ENCODE measurements at regions not wholly inside any gene's neighbourhood (a gene's known extent, or its start where the extent isn't known, plus 50 kb on each side); places are given as distances from the start of the nearest gene placed in this dataset.

GRCh38 chr10:118203461-118203860 lies 138.7 kb downstream of the FAM204A start (continued):
- TF ChIP-seq RCOR1 (IDR thresholded peaks at IDR 0.05; ENCODE audit: low read length) (no peak), SMC3 (IDR thresholded peaks at IDR 0.05; ENCODE audit: low read depth, low read length) (no peak)

GRCh38 chr10:118195729-118196128 lies 146.4 kb downstream of the FAM204A start:
- Histone ChIP-seq H3K9me3 (no peaks in the 10 kb centered on the region), H3K36me3 (replicated peaks in 1 of 2; ENCODE audit: control insufficient read depth in 1 of 2, insufficient read depth in 2 of 2, low read length in 1 of 2) (no peaks in the 10 kb centered on the region), H3K4me3 (ENCODE audit: low read depth in 2 of 2, low read length in 1 of 2) (no peak overlapping the region), H4K20me1 (ENCODE audit: insufficient read depth) (no peaks in the 10 kb centered on the region), H3K4me1 (ENCODE audit: control insufficient read depth in 1 of 2, insufficient read depth in 2 of 2, low read depth in 1 of 2, low read length in 1 of 2) (no peaks in the 10 kb centered on the region), H3K27ac (ENCODE audit: low read depth in 2 of 2, low read length in 1 of 2) (no peak overlapping the region), H3K9me2 (no peaks in the 10 kb centered on the region), H3K9ac (no peak overlapping the region), H3K4me2 (no peak overlapping the region), H3K79me2 (ENCODE audit: insufficient read depth) (no peaks in the 10 kb centered on the region), H3F3A (replicated peaks; ENCODE audit: insufficient read depth) (no peaks in the 10 kb centered on the region), H2AFZ (ENCODE audit: low read depth) (no peak overlapping the region), H3K27me3 (ENCODE audit: insufficient read depth) (no peaks in the 10 kb centered on the region)
- CTCF ChIA-PET, result no interaction called here
- WGBS (ENCODE audit: low lambda C conversion rate), result 7% methylated on average over 2 of the region's 2 CpGs
- DNase-seq, result no peak
- POLR2A ChIA-PET, result no interaction called here
- no peak for TF ChIP-seq NRF1 (IDR thresholded peaks at IDR 0.05; ENCODE audit: low read depth, low read length)
- no peak for TF ChIP-seq REST (IDR thresholded peaks at IDR 0.05; ENCODE audit: low read depth, low read length)

GRCh38 chr10:118193642-118194041 lies 146.9 kb upstream of the RAB11FIP2 start:
- Histone ChIP-seq H3K9ac (no peak overlapping the region), H3K9me3 (no peaks in the 10 kb centered on the region), H3K36me3 (replicated peaks in 1 of 2; ENCODE audit: control insufficient read depth in 1 of 2, insufficient read depth in 2 of 2, low read length in 1 of 2) (no peaks in the 10 kb centered on the region), H3K9me2 (no peaks in the 10 kb centered on the region), H2AFZ (ENCODE audit: low read depth) (no peak overlapping the region), H3K27ac (ENCODE audit: low read depth in 2 of 2, low read length in 1 of 2) (no peak overlapping the region), H3K4me2 (no peak overlapping the region), H3K4me3 (ENCODE audit: low read depth in 2 of 2, low read length in 1 of 2) (no peak overlapping the region), H4K20me1 (ENCODE audit: insufficient read depth) (no peaks in the 10 kb centered on the region), H3K79me2 (ENCODE audit: insufficient read depth) (no peaks in the 10 kb centered on the region), H3K4me1 (ENCODE audit: control insufficient read depth in 1 of 2, insufficient read depth in 2 of 2, low read depth in 1 of 2, low read length in 1 of 2) (no peaks in the 10 kb centered on the region), H3F3A (replicated peaks; ENCODE audit: insufficient read depth) (no peaks in the 10 kb centered on the region), H3K27me3 (ENCODE audit: insufficient read depth) (no peaks in the 10 kb centered on the region)
- POLR2A ChIA-PET, result no interaction called here
- TF ChIP-seq RAD21 (IDR thresholded peaks at IDR 0.05; ENCODE audit: low read length) (no peak), POLR2AphosphoS5 (IDR thresholded peaks at IDR 0.05; ENCODE audit: low read depth, low read length) (no peak), FOXJ3 (CRISPR knock-in tag; IDR thresholded peaks at IDR 0.05) (no peak), CTCF (IDR thresholded peaks at IDR 0.05) (no peak), RFX5 (IDR thresholded peaks at IDR 0.05; ENCODE audit: low read length) (no peak), MAX (IDR thresholded peaks at IDR 0.05; ENCODE audit: low read depth) (no peak), RXRA (IDR thresholded peaks at IDR 0.05; ENCODE audit: borderline replicate concordance, low read depth) (no peak), YY1 (IDR thresholded peaks at IDR 0.05; ENCODE audit: low read depth) (no peak), RCOR1 (IDR thresholded peaks at IDR 0.05; ENCODE audit: low read length) (no peak), USF2 (IDR thresholded peaks at IDR 0.05; ENCODE audit: borderline replicate concordance, low read depth, low read length) (no peak), TAF1 (IDR thresholded peaks at IDR 0.05; ENCODE audit: borderline replicate concordance, low read depth, low read length) (no peak), GATA2 (CRISPR knock-in tag; IDR thresholded peaks at IDR 0.05) (no peak), PBX3 (IDR thresholded peaks at IDR 0.05) (no peak), ELF1 (IDR thresholded peaks at IDR 0.05) (no peak), TEAD4 (IDR thresholded peaks at IDR 0.05; ENCODE audit: borderline replicate concordance, insufficient read depth) (no peak)
- CTCF ChIA-PET, result no interaction called here
- no peak for DNase-seq
- 51% methylated on average over 4 of the region's 4 CpGs for WGBS (ENCODE audit: low lambda C conversion rate)

All from SK-N-SH (cell line).